Muscle of back (tissue), 3 donors: ENCODE measurements at regions not wholly inside any gene's neighbourhood (a gene's known extent, or its start where the extent isn't known, plus 50 kb on each side); places are given as distances from the start of the nearest gene placed in this dataset.
A peak's percentile ranks its signal among the peaks of the same experiment; 100 is the strongest.

ENCODE experiments used
- DNase-seq, 3 donors: peaks; one replicate each; pipeline versions ENCODE4 v3.0.0 to v3.0.0-alpha.2; 2013

- no peak for DNase-seq
Observed at GRCh38 chr20:50341880-50342637, 151.4 kb downstream of the CEBPB start.

- no peak for DNase-seq
Observed at GRCh38 chr20:50342638-50343102, 152.0 kb downstream of the CEBPB start.

DNA sequence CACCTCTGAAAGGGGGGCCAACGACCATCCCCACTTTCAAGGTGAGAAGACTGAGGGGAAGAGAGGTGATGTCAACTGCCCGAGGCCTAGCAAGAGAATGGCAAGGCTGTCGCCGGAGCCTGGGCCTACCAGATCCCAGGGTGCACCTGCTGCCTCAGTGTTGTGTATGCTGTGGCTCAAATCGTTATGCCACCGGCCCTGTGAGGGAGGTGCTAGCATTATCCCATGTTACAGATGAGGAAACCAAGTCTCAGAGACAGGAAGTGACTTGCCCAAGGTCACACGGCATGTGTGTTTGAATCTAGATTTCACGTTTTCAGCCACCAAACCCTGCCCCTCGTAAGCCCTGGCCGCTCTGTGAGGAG, 152.5 kb downstream of the CEBPB start:
- no peak for DNase-seq

DNA sequence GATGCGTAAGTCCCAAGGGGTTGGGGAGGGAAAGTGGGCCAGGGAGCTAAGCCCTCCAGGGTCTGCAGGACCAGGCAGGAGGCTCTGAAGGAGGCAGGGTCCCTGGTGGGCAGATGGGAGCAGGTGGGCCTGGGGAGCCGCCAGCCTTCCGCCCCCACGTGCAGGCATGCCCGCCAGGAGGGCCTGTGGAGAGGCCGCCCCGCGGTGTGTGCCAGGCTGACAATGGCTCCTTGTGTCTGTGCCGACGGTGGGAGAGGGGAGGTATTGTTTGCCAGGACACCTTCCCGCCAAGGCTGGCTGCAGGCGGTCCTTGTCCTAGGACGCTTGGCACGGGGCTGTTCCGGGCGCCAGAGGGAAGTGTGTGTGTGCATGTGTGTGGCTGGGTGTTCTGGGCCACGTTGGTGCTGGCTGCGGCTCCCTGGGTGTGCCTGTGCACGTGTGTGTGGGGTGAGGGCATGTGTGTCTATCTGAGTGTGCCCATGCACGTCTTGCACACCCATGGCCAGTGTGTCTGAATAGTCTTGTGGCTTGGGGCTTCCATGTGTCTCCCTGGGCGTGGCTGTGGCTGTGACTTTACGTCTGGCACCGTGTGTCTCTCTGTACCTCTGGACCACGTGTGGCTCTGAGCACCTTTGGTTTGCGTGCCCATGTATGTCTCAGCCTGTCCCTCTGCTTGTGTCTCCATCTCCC, 153.0 kb downstream of the CEBPB start:
- no peak for DNase-seq

GRCh38 chr20:50344232-50345071, 153.8 kb downstream of the CEBPB start:
- DNase-seq: no peak

DNA sequence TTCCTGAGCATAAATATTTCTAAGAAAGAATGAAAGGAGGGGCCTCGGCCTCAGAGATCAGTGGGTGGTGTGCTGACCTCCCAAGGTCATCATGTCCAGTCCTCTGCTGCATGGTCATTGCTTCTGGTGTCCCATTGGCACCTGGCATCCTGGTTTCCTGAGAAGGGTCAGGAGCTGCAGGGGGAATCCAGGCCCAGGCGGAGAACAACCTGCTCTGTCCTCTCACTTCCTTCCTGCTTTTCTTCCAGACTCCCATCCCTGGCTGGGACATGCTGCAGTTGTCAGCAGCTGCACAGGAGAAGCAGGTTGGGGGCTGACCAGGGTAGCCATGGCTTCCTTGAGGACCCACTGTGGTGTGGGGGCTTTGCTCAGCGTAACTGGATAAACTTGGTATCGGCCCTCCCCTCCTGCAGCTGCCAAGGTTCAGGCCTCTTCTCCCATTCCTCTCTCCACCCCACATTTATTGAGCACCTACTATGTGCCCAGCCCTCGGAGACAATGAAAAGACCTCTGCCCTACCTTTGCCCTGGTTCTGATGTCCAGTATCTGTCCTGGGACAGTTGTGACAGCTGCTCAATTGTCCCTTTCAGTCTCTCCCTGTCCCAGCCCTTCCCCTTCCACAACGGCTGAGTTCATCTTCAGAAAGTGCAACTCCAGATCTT, 155.2 kb downstream of the CEBPB start:
- no peak for DNase-seq

GRCh38 chr20:50346374-50347283, 156.0 kb downstream of the CEBPB start:
- DNase-seq: peak; percentile 79 to 88 (median 79)

- DNase-seq: no peak
Observed at GRCh38 chr20:50347284-50348063, 156.8 kb downstream of the CEBPB start.

- peak in 1 of 3 donors; percentile 56 for DNase-seq
Observed at GRCh38 chr20:50348096-50348495, 157.5 kb downstream of the CEBPB start.

GRCh38 chr20:50350510-50351249, 159.5 kb upstream of the PTPN1 start:
- DNase-seq: no peak

- no peak for DNase-seq
Observed at GRCh38 chr20:50351541-50351940, 158.6 kb upstream of the PTPN1 start.

- no peak for DNase-seq
Observed at GRCh38 chr20:50353289-50353961, 156.8 kb upstream of the PTPN1 start.

DNA sequence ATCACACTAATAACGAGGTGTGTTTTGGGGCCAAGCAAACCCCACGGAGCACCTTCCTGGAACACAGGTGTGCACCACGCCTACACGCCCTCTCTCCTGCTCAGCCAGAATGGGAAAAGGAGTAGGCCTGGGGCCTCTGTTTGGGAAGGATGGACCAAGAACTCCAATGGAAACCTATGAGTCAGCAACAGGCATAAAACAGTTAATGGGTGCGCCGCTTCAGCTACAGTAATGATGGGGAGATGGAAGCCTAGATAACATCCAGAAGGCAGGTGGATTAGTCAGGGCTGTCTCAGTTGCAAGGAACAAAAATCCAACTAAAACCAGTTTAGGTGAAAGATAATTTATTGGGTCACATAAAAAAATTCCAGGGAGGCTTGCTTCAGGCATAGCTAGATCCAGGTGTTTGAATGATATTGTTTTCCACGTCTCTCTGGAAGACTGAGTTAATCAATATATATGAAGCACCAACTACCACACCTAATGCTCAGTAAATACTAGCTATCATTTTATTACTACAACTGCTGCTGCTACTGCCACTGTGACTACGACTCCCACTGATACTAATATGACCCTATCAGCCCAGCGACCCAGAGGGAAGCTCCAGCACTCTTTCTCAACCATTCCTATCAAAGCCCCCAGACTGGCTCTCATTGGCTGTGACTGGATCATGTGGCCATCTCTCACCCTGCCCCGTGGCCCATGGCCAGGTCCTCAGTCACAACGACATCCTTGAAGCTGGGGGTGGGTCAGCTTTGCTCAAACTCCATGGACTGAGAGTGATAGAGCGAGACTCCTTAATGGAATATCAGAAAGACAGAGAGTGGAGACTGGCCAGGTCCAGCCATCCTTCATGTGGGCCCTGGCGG, 155.2 kb upstream of the PTPN1 start:
- no peak for DNase-seq

GRCh38 chr20:50355590-50356524, 154.3 kb upstream of the PTPN1 start:
- no peak for DNase-seq

GRCh38 chr20:50356525-50356885, 153.7 kb upstream of the PTPN1 start:
- DNase-seq: no peak

- no peak for DNase-seq
Observed at GRCh38 chr20:50356962-50357782, 153.0 kb upstream of the PTPN1 start.
